Head of caudate nucleus (tissue), 42 donors: ENCODE measurements at regions not wholly inside any gene's neighbourhood (a gene's known extent, or its start where the extent isn't known, plus 50 kb on each side); places are given as distances from the start of the nearest gene placed in this dataset.

Experiments
- DNase-seq, 42 donors: peaks; one replicate each; pipeline versions ENCODE4 v3.0.0 to v3.0.0-alpha.2; 2020 to 2021; ENCODE audit warnings: mixed read lengths in 7 of 42
- intact Hi-C: fragments of 100-400 bp; cut with DNase I; formaldehyde crosslinking; loops from one replicate; pipeline ENCODE4 v1.15.0; 2022

GRCh38 chr7:81221527-81222217 is 302.8 kb upstream of the SEMA3C start:
- intact Hi-C loops: no loop called here
- no peak for DNase-seq

- intact Hi-C loops: no loop called here
- DNase-seq: no peak
These were observed 299.7 kb upstream of the SEMA3C start for GRCh38 chr7:81218480-81219106.

- intact Hi-C loops: no loop called here
These were observed 294.5 kb upstream of the SEMA3C start for GRCh38 chr7:81213394-81213793.

GRCh38 chr7:81211934-81212320 is 293.1 kb upstream of the SEMA3C start:
- DNase-seq: no peak
- intact Hi-C loops: no loop called here

More at GRCh38 chr7:81213394-81213793, 294.5 kb upstream of the SEMA3C start:
- no peak for DNase-seq

- intact Hi-C loops: no loop called here
- no peak for DNase-seq
These were observed 292.5 kb upstream of the SEMA3C start for GRCh38 chr7:81211204-81211933.

- DNase-seq: no peak
- intact Hi-C loops: no loop called here
These were observed 291.6 kb upstream of the SEMA3C start for GRCh38 chr7:81210137-81211064.

- no peak for DNase-seq
- intact Hi-C loops: no loop called here
These were observed 290.2 kb upstream of the SEMA3C start for GRCh38 chr7:81209059-81209458.

GRCh38 chr7:81207801-81208200 is 288.9 kb upstream of the SEMA3C start:
- intact Hi-C loops: no loop called here
- no peak for DNase-seq

GRCh38 chr7:81206667-81207360 is 288.0 kb upstream of the SEMA3C start:
- DNase-seq: no peak
- intact Hi-C loops: no loop called here

GRCh38 chr7:81206217-81206616 is 287.4 kb upstream of the SEMA3C start:
- intact Hi-C loops: no loop called here
- no peak for DNase-seq

- intact Hi-C loops: no loop called here
- DNase-seq: no peak
These were observed 282.3 kb upstream of the SEMA3C start for GRCh38 chr7:81201188-81201587.

- no peak for DNase-seq
- intact Hi-C loops: no loop called here
These were observed 279.9 kb upstream of the SEMA3C start for GRCh38 chr7:81198766-81199165.

GRCh38 chr7:81197266-81197665 is 278.4 kb upstream of the SEMA3C start:
- no peak for DNase-seq
- intact Hi-C loops: no loop called here

- DNase-seq: no peak
These were observed 276.2 kb upstream of the SEMA3C start for GRCh38 chr7:81195033-81195432.

GRCh38 chr7:81190997-81191768 is 272.3 kb upstream of the SEMA3C start:
- intact Hi-C loops: no loop called here
- no peak for DNase-seq

More at GRCh38 chr7:81195033-81195432, 276.2 kb upstream of the SEMA3C start:
- intact Hi-C loops: no loop called here

GRCh38 chr7:81187753-81188152 is 268.9 kb upstream of the SEMA3C start:
- no peak for DNase-seq
- intact Hi-C loops: no loop called here

GRCh38 chr7:81186691-81187090 is 267.8 kb upstream of the SEMA3C start:
- no peak for DNase-seq
- intact Hi-C loops: no loop called here

GRCh38 chr7:81185072-81185471 is 266.2 kb upstream of the SEMA3C start:
- intact Hi-C loops: no loop called here
- no peak for DNase-seq
